ENCODE measurements at regions not wholly inside any gene's neighbourhood (a gene's known extent, or its start where the extent isn't known, plus 50 kb on each side); places are given as distances from the start of the nearest gene placed in this dataset.
A peak's percentile ranks its signal among the peaks of the same experiment; 100 is the strongest.

DNA sequence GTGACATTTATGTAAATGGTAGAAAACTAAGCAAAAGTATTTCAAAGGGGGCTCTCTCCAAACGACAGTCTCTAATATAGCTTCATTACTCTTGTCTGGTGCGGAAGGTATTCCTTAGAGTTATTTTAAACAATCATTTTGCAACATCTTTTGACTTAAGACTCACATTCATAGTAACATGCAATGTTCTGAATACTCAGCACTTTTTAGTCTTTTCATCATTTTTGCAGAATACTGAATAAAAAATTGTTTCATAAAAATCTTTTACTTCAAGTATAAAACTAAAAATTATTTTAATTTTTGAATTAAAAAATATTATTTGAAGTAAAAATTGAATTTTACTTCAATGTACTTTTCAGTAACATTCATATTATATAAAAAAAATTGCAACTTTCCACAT is 321.1 kb downstream of the PLK2 start:
- Histone ChIP-seq H3K4me3 (ENCODE audit: low read length) (no peak overlapping the region), H3K9me3 (ENCODE audit: low read length) (no peaks in the 10 kb centered on the region), H2AFZ (ENCODE audit: low read depth, low read length) (no peak overlapping the region), H3K4me1 (ENCODE audit: insufficient read depth, low read length) (peaks cover 11% of the 10 kb centered on the region), H3K36me3 (ENCODE audit: insufficient read depth, low read length) (no peaks in the 10 kb centered on the region), H3K27me3 (ENCODE audit: insufficient read depth, low read length) (no peaks in the 10 kb centered on the region)

DNA sequence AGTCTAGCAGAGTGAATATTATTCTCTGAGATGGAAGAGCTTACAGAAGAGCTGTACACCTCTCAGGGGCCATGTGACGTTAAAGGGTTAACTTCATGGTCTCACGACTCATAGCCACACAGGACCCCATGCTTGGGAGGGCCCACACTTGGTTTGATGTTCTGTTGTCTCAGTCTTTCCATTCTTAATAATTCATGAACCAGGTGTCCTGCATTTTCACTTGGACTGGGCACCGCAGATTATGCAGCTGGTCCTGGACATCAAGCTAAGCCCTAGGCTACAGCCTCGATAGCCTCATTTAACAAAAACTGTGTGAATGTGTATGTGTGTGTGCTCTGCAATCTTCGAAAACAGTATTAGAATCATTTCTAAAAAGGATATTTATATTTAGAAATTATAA is 323.5 kb downstream of the PLK2 start:
- Histone ChIP-seq H2AFZ (ENCODE audit: low read depth, low read length) (no peak overlapping the region), H3K4me1 (ENCODE audit: insufficient read depth, low read length) (peaks cover 12% of the 10 kb centered on the region), H3K36me3 (ENCODE audit: insufficient read depth, low read length) (no peaks in the 10 kb centered on the region), H3K4me3 (ENCODE audit: low read length) (no peak overlapping the region), H3K27me3 (ENCODE audit: insufficient read depth, low read length) (no peaks in the 10 kb centered on the region), H3K9me3 (ENCODE audit: low read length) (no peaks in the 10 kb centered on the region)

DNA sequence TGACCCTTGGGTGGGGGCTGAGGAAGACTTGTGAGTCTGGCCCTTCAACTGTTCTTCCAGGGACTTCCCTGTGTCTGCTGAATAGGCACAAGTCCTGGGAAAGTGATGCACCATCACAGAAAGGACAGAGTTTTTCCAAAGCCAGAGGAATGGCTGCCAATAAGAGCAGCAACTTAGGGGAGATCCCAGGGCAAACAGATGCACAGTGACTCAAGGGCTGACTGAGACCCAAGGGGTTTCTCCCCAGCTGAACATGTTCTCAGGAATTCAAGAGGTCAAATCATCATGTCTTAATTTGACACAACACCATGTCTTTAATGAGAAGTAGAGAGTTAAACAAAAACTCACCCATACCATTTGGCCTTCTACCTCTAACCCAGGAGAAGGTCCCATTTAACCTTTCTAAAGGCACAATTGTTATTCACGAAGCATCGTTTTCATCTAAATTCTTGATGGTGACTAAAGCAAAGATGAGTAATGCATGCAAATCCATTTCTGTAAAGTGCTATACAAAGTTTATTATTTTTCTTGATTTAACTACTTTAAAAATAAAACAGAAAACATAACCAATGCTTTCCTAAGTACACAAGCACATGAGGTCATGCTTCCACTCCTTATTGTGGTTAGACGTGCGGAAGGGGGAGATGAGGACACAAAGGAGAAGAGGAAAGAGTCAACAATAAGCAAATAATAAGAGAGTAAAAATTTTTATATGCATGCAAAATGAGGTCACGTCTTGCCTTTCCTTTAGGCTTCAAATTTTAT is 324.1 kb downstream of the PLK2 start:
- Histone ChIP-seq H3K9me3 (ENCODE audit: low read length) (no peaks in the 10 kb centered on the region), H3K4me1 (ENCODE audit: insufficient read depth, low read length) (peaks cover 12% of the 10 kb centered on the region), H3K27me3 (ENCODE audit: insufficient read depth, low read length) (no peaks in the 10 kb centered on the region), H2AFZ (ENCODE audit: low read depth, low read length) (no peak overlapping the region), H3K4me3 (ENCODE audit: low read length) (no peak overlapping the region), H3K36me3 (ENCODE audit: insufficient read depth, low read length) (no peaks in the 10 kb centered on the region)

DNA sequence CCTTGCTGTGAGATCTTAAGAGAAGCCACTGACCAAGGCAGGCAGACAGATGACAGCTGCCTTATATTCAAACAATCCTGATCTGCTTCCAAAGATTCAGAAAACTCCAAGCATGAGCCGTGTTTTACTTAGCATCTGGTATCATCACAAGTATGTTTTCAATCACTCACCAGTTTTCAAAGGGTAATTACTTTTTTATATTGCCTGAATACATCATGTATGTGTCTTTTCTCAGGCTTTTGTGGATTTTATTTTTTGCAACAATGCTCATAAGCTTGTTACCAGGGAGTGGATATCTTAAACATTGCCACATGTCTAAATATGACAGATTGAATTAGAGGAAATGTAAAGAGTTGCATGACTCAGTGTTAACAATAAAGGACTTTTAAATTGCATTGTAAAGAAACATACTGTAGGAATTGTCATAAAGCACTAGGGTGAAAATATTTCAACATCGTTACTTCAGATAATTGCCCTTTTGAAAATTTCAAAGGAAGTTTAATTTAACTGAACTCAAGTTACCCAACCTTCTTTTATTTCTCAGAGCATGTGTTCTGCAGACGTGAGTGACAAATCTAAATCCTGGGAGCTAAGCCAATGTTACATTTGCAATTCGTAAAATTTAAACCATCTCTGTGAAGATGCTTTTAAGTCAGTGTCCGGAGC is 326.1 kb downstream of the PLK2 start:
- Histone ChIP-seq H3K9me3 (ENCODE audit: low read length) (no peaks in the 10 kb centered on the region), H3K27me3 (ENCODE audit: insufficient read depth, low read length) (no peaks in the 10 kb centered on the region), H3K36me3 (ENCODE audit: insufficient read depth, low read length) (no peaks in the 10 kb centered on the region), H3K4me3 (ENCODE audit: low read length) (no peak overlapping the region), H2AFZ (ENCODE audit: low read depth, low read length) (no peak overlapping the region), H3K4me1 (ENCODE audit: insufficient read depth, low read length) (peaks cover 12% of the 10 kb centered on the region)

DNA sequence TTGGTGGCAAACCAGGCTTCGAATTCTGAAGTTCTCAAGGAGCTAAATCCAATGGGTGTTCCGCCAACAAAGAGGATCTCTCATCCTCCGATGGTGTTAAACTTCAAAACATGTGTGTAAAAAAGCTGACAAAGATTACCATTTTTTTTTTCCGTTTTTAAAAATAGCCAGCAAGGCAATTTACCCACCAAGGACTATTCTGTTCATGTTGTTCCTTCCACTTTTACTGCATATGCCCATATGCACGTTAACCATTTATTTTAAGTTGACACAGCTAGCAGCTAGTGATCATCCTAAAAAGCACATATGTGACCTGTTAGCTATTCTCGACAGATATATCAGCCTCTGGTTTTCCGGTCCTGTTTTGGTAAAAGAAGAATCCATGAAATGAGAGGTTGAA is 326.7 kb downstream of the PLK2 start:
- H2AFZ ChIP-seq (ENCODE audit: low read depth, low read length): no peak overlapping the region
- no peak overlapping the region for H3K4me3 ChIP-seq (ENCODE audit: low read length)
- no peaks in the 10 kb centered on the region for H3K27me3 ChIP-seq (ENCODE audit: insufficient read depth, low read length)
- no peaks in the 10 kb centered on the region for H3K9me3 ChIP-seq (ENCODE audit: low read length)
- H3K36me3 ChIP-seq (ENCODE audit: insufficient read depth, low read length): no peaks in the 10 kb centered on the region
- H3K4me1 ChIP-seq (ENCODE audit: insufficient read depth, low read length): peaks cover 12% of the 10 kb centered on the region

DNA sequence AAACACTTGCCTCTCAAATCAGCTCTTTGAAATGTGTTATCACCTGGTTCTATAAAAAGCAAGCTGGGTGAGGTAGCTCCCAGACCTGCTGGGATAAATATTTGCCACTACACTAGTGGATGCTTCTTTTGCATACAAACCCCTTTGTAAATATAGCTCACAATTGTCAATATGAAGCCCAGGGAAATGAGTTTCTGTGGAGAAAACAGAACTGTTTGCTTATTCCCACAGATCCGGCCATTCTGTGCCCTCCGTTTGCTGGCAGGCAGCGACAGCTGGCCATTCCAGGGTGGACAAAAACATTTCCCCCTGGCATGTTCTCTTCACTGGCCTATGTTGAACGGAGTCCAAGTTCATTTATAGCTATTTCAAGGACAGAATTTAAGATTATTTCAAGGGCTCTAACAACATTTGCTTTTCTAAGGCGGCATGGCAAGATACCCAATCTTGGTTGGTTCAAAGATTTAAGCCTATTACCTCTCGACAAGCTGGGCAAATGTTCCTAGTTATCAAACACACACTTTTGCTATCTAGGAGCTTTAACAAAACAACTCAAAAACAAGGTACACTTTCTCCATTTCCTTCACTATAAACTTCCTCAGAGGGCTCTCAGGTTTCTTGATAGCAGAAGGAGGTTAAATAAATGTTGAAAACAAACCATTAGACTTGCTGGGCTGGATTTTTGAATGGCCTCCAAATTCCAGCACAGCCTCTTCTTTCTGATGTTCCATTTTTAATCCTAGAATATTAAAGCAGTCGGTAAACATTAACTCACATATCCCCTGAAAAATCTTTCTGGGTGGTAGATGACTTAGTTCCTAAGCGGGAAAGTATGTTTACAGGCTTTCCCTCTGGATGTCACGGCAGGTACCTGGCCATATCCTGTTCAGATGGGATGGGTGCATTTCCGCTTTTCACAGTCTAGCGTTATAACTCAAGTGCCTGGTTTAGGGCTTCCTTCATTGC is 332.3 kb downstream of the PLK2 start:
- Histone ChIP-seq H2AFZ (ENCODE audit: low read depth, low read length) (no peak overlapping the region), H3K4me1 (ENCODE audit: insufficient read depth, low read length) (peaks cover 23% of the 10 kb centered on the region), H3K36me3 (ENCODE audit: insufficient read depth, low read length) (no peaks in the 10 kb centered on the region), H3K9me3 (ENCODE audit: low read length) (no peaks in the 10 kb centered on the region), H3K4me3 (ENCODE audit: low read length) (no peak overlapping the region), H3K27me3 (ENCODE audit: insufficient read depth, low read length) (no peaks in the 10 kb centered on the region)

DNA sequence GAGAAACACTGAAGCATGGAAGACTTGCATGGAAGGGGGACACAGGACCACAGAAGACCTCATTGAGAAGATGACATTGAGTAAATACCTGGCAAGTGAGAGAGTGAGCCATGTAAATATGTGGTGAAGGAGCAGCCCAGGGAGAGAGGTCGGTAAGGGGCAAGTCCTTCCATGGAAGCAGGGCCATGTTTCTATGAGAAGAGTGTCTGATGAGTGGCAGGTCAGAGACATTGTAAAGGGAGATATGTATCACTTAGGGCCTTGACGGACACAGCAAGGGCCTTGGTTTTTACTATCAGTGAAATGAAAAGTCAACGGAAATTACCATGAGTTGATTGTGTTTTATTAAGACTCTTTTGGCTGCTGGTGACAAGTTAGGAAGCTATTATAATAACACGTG is 336.4 kb downstream of the PLK2 start:
- Histone ChIP-seq H3K4me1 (ENCODE audit: insufficient read depth, low read length) (peaks cover 42% of the 10 kb centered on the region), H3K4me3 (ENCODE audit: low read length) (no peak overlapping the region), H2AFZ (ENCODE audit: low read depth, low read length) (peak overlapping the region; percentile 63), H3K9me3 (ENCODE audit: low read length) (no peaks in the 10 kb centered on the region), H3K36me3 (ENCODE audit: insufficient read depth, low read length) (no peaks in the 10 kb centered on the region), H3K27me3 (ENCODE audit: insufficient read depth, low read length) (no peaks in the 10 kb centered on the region)

DNA sequence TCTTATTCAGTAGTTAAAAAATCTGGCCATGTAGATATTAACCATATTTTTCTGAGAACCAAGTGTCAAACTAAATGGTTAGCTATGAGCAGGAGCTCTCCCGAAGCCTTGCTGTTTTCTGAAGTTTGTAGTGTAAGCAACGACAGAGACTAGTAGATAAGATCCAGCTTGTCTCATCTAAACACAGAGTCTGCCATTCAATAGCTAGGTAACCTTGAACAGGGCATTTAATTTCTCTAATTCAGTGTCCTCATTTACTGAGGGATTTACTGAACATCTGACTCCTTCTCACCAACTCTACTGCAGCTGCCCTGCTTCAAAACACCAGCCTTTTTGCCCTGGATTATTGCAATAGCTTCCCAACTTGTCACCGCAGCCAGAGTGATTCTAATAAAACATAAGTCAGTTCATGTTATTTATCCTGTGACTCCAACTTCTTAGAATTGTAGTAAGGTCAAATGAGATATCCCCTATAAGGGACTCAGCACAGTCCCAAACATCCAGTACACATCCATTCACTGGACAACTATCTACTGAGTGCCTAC is 337.0 kb downstream of the PLK2 start:
- Histone ChIP-seq H3K4me1 (ENCODE audit: insufficient read depth, low read length) (peaks cover 42% of the 10 kb centered on the region), H3K36me3 (ENCODE audit: insufficient read depth, low read length) (no peaks in the 10 kb centered on the region), H3K27me3 (ENCODE audit: insufficient read depth, low read length) (no peaks in the 10 kb centered on the region), H2AFZ (ENCODE audit: low read depth, low read length) (peak overlapping the region; percentile 63), H3K9me3 (ENCODE audit: low read length) (no peaks in the 10 kb centered on the region), H3K4me3 (ENCODE audit: low read length) (no peak overlapping the region)

DNA sequence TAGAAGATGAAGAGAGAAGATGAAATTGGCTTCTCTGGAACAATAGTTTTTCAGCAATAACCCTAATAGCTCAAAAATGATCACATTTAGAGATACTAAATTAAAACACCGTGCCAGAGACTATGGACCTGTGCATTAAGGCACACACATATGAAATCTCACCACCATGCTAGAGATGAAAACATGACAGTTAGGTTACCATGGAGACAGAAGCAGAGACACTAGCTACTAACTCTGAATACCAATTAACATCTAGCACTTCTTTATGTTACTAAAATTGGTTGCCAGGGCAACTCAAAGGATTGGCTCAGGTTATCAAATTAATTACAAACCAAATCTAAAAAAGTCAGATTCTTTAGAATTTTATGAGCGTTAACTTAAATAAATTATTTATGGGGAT is 337.7 kb downstream of the PLK2 start:
- Histone ChIP-seq H3K4me3 (ENCODE audit: low read length) (no peak overlapping the region), H3K9me3 (ENCODE audit: low read length) (no peaks in the 10 kb centered on the region), H3K27me3 (ENCODE audit: insufficient read depth, low read length) (no peaks in the 10 kb centered on the region), H3K4me1 (ENCODE audit: insufficient read depth, low read length) (peaks cover 45% of the 10 kb centered on the region), H2AFZ (ENCODE audit: low read depth, low read length) (peak overlapping the region; percentile 34), H3K36me3 (ENCODE audit: insufficient read depth, low read length) (no peaks in the 10 kb centered on the region)

DNA sequence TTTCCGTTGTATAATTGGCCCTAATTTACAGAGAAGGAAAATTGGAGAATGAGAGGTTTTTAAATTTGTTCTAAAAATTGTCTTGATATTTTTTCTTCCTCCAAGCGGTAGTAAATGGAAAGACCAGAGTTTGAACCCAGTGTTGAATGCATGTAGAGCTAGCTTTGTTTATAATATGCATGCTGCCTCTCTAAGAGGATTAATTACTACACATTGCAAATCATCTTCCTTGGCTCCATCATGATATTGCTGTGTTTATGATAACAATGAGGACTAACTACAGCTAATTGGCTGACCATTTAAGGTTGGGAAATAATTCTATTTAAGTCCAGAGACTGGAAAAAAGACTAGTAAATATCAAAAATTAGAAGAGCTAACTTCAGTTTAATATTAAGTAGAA is 338.5 kb downstream of the PLK2 start:
- H3K9me3 ChIP-seq (ENCODE audit: low read length): no peaks in the 10 kb centered on the region
- H3K36me3 ChIP-seq (ENCODE audit: insufficient read depth, low read length): no peaks in the 10 kb centered on the region
- H3K4me3 ChIP-seq (ENCODE audit: low read length): no peak overlapping the region
- H2AFZ ChIP-seq (ENCODE audit: low read depth, low read length): peak overlapping the region; percentile 34
- H3K4me1 ChIP-seq (ENCODE audit: insufficient read depth, low read length): peaks cover 45% of the 10 kb centered on the region
- H3K27me3 ChIP-seq (ENCODE audit: insufficient read depth, low read length): no peaks in the 10 kb centered on the region

DNA sequence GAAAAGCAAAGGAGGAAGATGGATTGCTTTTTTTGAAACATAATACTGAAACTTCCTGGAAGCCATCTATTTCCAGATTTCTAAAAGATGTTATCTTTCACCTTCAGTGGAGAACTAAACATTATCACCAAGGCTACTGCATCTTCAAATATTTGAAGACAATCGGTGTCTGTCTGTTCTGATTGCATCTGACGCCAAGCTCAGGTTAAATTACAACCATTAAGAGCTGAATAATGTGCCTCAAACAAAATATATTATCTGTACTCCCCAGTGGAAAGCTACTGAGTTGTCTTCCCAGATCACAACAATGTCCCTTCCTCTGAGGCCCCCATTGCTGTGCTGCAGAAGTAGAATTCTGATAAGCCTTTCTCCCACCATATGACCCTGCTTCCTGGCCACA is 342.3 kb downstream of the PLK2 start:
- Histone ChIP-seq H3K27me3 (ENCODE audit: insufficient read depth, low read length) (no peaks in the 10 kb centered on the region), H3K36me3 (ENCODE audit: insufficient read depth, low read length) (no peaks in the 10 kb centered on the region), H3K9me3 (ENCODE audit: low read length) (peaks cover 3% of the 10 kb centered on the region), H3K4me3 (ENCODE audit: low read length) (no peak overlapping the region), H2AFZ (ENCODE audit: low read depth, low read length) (no peak overlapping the region), H3K4me1 (ENCODE audit: insufficient read depth, low read length) (peaks cover 22% of the 10 kb centered on the region)

DNA sequence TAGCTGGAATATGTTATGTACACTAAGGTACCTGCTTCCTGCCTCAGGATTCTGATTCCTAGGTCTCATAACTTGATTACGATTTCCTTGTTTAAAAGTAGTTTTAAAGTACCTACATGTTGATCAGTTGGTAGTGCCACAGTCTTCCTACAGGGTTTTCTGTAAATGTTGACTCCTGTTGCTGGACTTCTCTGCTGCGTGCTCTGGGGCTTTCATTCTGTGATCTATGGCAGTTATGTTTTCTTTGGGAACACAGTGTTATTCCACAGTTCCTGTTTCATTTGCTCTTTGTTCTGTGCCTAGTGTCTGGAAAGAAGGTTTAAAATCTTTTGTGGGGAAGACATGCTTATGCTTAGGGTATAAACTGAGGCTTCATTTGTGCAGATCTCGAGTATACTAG is 343.5 kb downstream of the PLK2 start:
- peaks cover 3% of the 10 kb centered on the region for H3K9me3 ChIP-seq (ENCODE audit: low read length)
- H3K36me3 ChIP-seq (ENCODE audit: insufficient read depth, low read length): no peaks in the 10 kb centered on the region
- no peaks in the 10 kb centered on the region for H3K27me3 ChIP-seq (ENCODE audit: insufficient read depth, low read length)
- no peak overlapping the region for H2AFZ ChIP-seq (ENCODE audit: low read depth, low read length)
- H3K4me1 ChIP-seq (ENCODE audit: insufficient read depth, low read length): peaks cover 10% of the 10 kb centered on the region
- no peak overlapping the region for H3K4me3 ChIP-seq (ENCODE audit: low read length)

DNA sequence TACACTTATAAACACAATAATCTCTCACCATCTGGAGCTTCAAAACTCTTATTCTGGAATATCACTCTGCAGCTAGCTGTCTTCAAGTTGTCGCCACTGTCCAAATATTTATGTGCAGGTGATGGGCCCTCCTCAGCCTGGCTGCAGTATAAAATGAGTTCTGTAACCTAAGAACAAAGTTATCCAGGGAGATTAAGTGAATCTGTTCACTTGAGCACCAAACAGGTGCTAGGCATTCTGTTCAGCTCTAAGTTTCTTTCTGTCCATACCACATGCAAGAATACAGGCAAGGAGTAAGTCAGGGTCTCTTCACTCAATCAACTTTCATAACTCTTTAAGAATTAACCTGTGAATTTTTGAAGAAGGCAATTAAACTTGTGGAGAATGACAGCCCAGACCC is 344.1 kb downstream of the PLK2 start:
- H3K4me1 ChIP-seq (ENCODE audit: insufficient read depth, low read length): peaks cover 6% of the 10 kb centered on the region
- H3K4me3 ChIP-seq (ENCODE audit: low read length): no peak overlapping the region
- H2AFZ ChIP-seq (ENCODE audit: low read depth, low read length): no peak overlapping the region
- no peaks in the 10 kb centered on the region for H3K36me3 ChIP-seq (ENCODE audit: insufficient read depth, low read length)
- H3K9me3 ChIP-seq (ENCODE audit: low read length): peaks cover 3% of the 10 kb centered on the region
- no peaks in the 10 kb centered on the region for H3K27me3 ChIP-seq (ENCODE audit: insufficient read depth, low read length)
